K562 (cell line): ENCODE measurements at regions not wholly inside any gene's neighbourhood (a gene's known extent, or its start where the extent isn't known, plus 50 kb on each side); places are given as distances from the start of the nearest gene placed in this dataset.

Experiments used
- ATAC-seq: fragments of 200-7000 bp; cut with Tn5 transposase; 3 replicates; pipeline ENCODE4 v1.9.1; 2020; ENCODE audit warnings: moderate library complexity
- BruUV-seq: library from RNA; stranded (reverse); fragments of 400-500 nt; replicated peaks from 2 replicates; lab custom pipeline; 2021; lab: Mats Ljungman, UMichigan
- CTCF ChIA-PET: fragments of 300-600 bp; formaldehyde crosslinking; extraction: SDS; loops from one replicate; lab custom pipeline; 2021; ENCODE audit warnings: low intra/inter-chr PET ratio; lab: Yijun Ruan, JAX
- POLR2A ChIA-PET: fragments of 300-600, 350-650 bp; sonication (Branson Sonifier 250); formaldehyde crosslinking; extraction: SDS; loops from one replicate; lab custom pipeline; 2021; ENCODE audit warnings: antibody characterized with exemption, inconsistent platforms; lab: Yijun Ruan, JAX
- DNase-seq, 4 experiments: peaks; one replicate each; pipeline versions ENCODE4 v3.0.0 to v3.0.0-alpha.2; 2011 to 2018; ENCODE audit warnings: low spot score in 3 of 4, mixed read lengths in 3 of 4; ENCODE audit errors: extremely low read depth in 1 of 4
- FAIRE-seq: peaks from 2 replicates; lab custom pipeline; 2011; peaks lifted over from hg19 to GRCh38; lab: Jason Lieb, UNC
- H2AFZ ChIP-seq: 2 replicates; pipeline ENCODE4 v1.6.0; 2011; ENCODE audit warnings: low read depth, low read length, control low read depth, inconsistent platforms
- H3K27ac ChIP-seq: fragments of 200-600 bp; 3 replicates; pipeline ENCODE4 v1.8.0; 2011; ENCODE audit warnings: low read depth, mild to moderate bottlenecking, control low read depth, inconsistent platforms, low read length, moderate library complexity, mixed read lengths; ENCODE audit errors: extremely low read depth
- H3K27me3 ChIP-seq, 2 experiments: fragments of 300-600 bp in 1 of 2; 2 replicates in 1 of 2; 3 replicates in 1 of 2; pipeline versions ENCODE4 v1.6.0 to v1.8.0; 2011; ENCODE audit warnings: inconsistent platforms in 2 of 2, low read length in 2 of 2, mild to moderate bottlenecking in 1 of 2, mixed read lengths in 1 of 2, moderate library complexity in 1 of 2; ENCODE audit not compliant: control insufficient read depth in 2 of 2, insufficient read depth in 2 of 2
- H3K36me3 ChIP-seq: fragments of 300-600 bp; 3 replicates; pipeline ENCODE4 v1.8.0; 2011; ENCODE audit warnings: mild to moderate bottlenecking, low read length, inconsistent platforms; ENCODE audit not compliant: control insufficient read depth, insufficient read depth
- H3K4me1 ChIP-seq, 2 experiments: fragments of 200-600 bp in 1 of 2; replicated peaks in 1 of 2; 2 replicates in 1 of 2; 3 replicates in 1 of 2; pipeline versions ENCODE4 v1.5.1 to v1.8.0; 2011; ENCODE audit warnings: inconsistent platforms in 2 of 2, low read length in 2 of 2, mild to moderate bottlenecking in 1 of 2, mixed read lengths in 1 of 2, moderate library complexity in 1 of 2; ENCODE audit not compliant: control insufficient read depth in 2 of 2, insufficient read depth in 2 of 2
- H3K4me2 ChIP-seq: 2 replicates; pipeline ENCODE4 v1.6.1; 2011; ENCODE audit warnings: low read length, control low read depth, inconsistent platforms, mixed read lengths; ENCODE audit not compliant: insufficient read depth
- H3K4me3 ChIP-seq: fragments of 200-600 bp; sonication (generic), shearing (Covaris generic); 2 replicates; pipeline ENCODE4 v1.5.1; 2016; ENCODE audit warnings: control low read depth, inconsistent platforms
- H3K79me2 ChIP-seq: fragments of 200-600 bp; 3 replicates; pipeline ENCODE4 v1.8.0; 2011; ENCODE audit warnings: low read length, inconsistent platforms; ENCODE audit not compliant: control insufficient read depth, insufficient read depth
- H3K9ac ChIP-seq, 2 experiments: 2 replicates each; pipeline versions ENCODE4 v1.6.0 to v1.6.1; 2011; ENCODE audit warnings: low read depth in 2 of 2, low read length in 2 of 2, control low read depth in 1 of 2, inconsistent platforms in 1 of 2, mild to moderate bottlenecking in 1 of 2, mixed read lengths in 1 of 2; ENCODE audit not compliant: insufficient read depth in 1 of 2
- H3K9me1 ChIP-seq: one replicate; pipeline ENCODE4 v1.6.0; 2011; ENCODE audit warnings: inconsistent platforms, mild to moderate bottlenecking, low read length, moderate library complexity; ENCODE audit not compliant: control insufficient read depth, insufficient read depth
- H3K9me3 ChIP-seq: replicated peaks from 2 replicates; pipeline ENCODE4 v1.5.1; 2011; ENCODE audit warnings: low read depth, low read length, inconsistent platforms; ENCODE audit not compliant: control insufficient read depth, insufficient read depth
- H4K20me1 ChIP-seq: replicated peaks from 2 replicates; pipeline ENCODE4 v1.6.1; 2011; ENCODE audit warnings: low read length, inconsistent platforms, mixed read lengths; ENCODE audit not compliant: control insufficient read depth, insufficient read depth
- ARHGAP35 ChIP-seq: fragments of 450-650 bp; IDR thresholded peaks from 2 replicates; pipeline ENCODE4 v1.6.1; 2018; ENCODE audit not compliant: partially characterized antibody
- DPF2 ChIP-seq: fragments of 450-650 bp; IDR thresholded peaks from 2 replicates; pipeline ENCODE4 v1.6.1; 2016
- ESRRA ChIP-seq: fragments of 450-650 bp; IDR thresholded peaks from 2 replicates; pipeline ENCODE4 v1.6.1; 2014; ENCODE audit warnings: low read depth, mild to moderate bottlenecking, moderate library complexity, borderline replicate concordance
- GABPA ChIP-seq: fragments of 200-800 bp; sonication (Bioruptor generic); conservative IDR thresholded peaks from 2 replicates; pipeline ENCODE4 v1.6.1; 2016; ENCODE audit warnings: low read depth, missing genetic modification characterization, missing compliant biosample characterization
- HIVEP1 ChIP-seq: fragments of 250-450 bp; sonication (Bioruptor Pico); IDR thresholded peaks from 2 replicates; pipeline ENCODE4 v1.4.0; 2020; ENCODE audit warnings: mild to moderate bottlenecking
- RBM25 ChIP-seq: fragments of 200-400 bp; formaldehyde crosslinking; IDR thresholded peaks from 2 replicates; pipeline ENCODE4 v1.6.1; 2018; ENCODE audit warnings: low read length, low read depth, moderate library complexity; ENCODE audit not compliant: severe bottlenecking
- SMARCA5 ChIP-seq: fragments of 450-650 bp; IDR thresholded peaks from 2 replicates; pipeline ENCODE4 v1.6.1; 2016
- TRIM28 ChIP-seq: fragments of 450-650 bp; IDR thresholded peaks from 2 replicates; pipeline ENCODE4 v1.6.1; 2017
- ZNF695 ChIP-seq: fragments of 450-650 bp; formaldehyde crosslinking; IDR thresholded peaks from 2 replicates; pipeline ENCODE4 v1.4.0; 2020; ENCODE audit warnings: mild to moderate bottlenecking, moderate library complexity
- WGBS: fragments of 100-300 bp; shearing (Covaris generic); methylation state at CpG from one replicate; pipeline ENCODE4 v1.1.6; 2016; ENCODE audit warnings: low coverage, mixed read lengths; ENCODE audit not compliant: insufficient coverage; ENCODE audit errors: missing lambda C conversion rate; 5-methylcytosine and 5-hydroxymethylcytosine counted together
- in situ Hi-C: fragments of 300-500 bp; cut with MboI; formaldehyde crosslinking; loops from 4 replicates; pipeline ENCODE4 v1.15.0; 2018; ENCODE audit warnings: inconsistent platforms, mixed read lengths
- intact Hi-C: fragments of 100-400 bp; cut with micrococcal nuclease; formaldehyde crosslinking; loops from 2 replicates; pipeline ENCODE4 v1.14.2; 2022
- TF ChIP-seq, protein P1 (sequence below), 2 experiments: fragments of 450-650 bp in 1 of 2; sonication (generic) in 1 of 2; formaldehyde crosslinking in 1 of 2; IDR thresholded peaks in 1 of 2; conservative IDR thresholded peaks in 1 of 2; 2 replicates each; pipeline versions ENCODE4 v1.6.1 to v1.8.1; 2016 to 2023; ENCODE audit warnings: mild to moderate bottlenecking in 2 of 2, moderate library complexity in 2 of 2, inconsistent platforms in 1 of 2, missing genetic modification reagents in 1 of 2
- TF ChIP-seq, protein P2 (sequence below): fragments of 200-800 bp; sonication (Bioruptor generic); IDR thresholded peaks from 2 replicates; pipeline ENCODE4 v1.6.1; 2017; ENCODE audit warnings: missing genetic modification characterization, missing compliant biosample characterization
- TF ChIP-seq, protein P3 (sequence below): sonication (generic); formaldehyde crosslinking; IDR thresholded peaks from 2 replicates; pipeline ENCODE4 v1.8.1; 2023; ENCODE audit warnings: mild to moderate bottlenecking, missing genetic modification reagents
- TF ChIP-seq, protein P4 (sequence below): sonication (generic); formaldehyde crosslinking; IDR thresholded peaks from 2 replicates; pipeline ENCODE4 v1.8.0; 2022; ENCODE audit warnings: missing genetic modification reagents, mild to moderate bottlenecking, borderline replicate concordance

DNA sequence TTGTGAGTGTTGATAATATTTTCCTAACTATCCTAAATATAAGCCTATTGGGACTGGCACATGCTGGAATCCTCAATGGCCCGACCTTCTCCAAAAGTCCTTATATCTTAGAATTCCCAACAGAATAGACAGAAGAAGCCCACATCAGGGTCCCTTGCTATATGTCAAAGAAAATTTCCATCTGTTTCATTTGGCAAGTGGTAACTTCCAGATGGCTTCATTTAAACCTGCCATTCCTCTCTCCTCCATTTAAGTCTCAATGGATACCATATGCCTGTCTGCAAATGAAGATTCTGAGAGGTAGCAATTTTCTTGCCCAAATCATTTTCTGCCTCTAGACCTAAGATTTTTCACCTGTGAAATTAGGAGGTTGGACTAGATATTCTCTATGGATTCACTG is 73.1 kb upstream of the KCNA4 start:
- H3K4me1 ChIP-seq = no peaks in the 10 kb centered on the region
- in situ Hi-C loops = no loop called here
- intact Hi-C loops = no loop called here
- no peaks in the 10 kb centered on the region for H4K20me1 ChIP-seq
- H3K9me1 ChIP-seq = no peaks in the 10 kb centered on the region
- ChIA-PET CTCF (no interaction called here), POLR2A (no interaction called here)
- H3K27ac ChIP-seq = no peak overlapping the region
- H3K79me2 ChIP-seq = no peaks in the 10 kb centered on the region
- TF ChIP-seq ARHGAP35 (no peak), HIVEP1 (CRISPR knock-in tag) (no peak), ZNF695 (CRISPR knock-in tag) (no peak)
- TF ChIP-seq, protein P1, sequence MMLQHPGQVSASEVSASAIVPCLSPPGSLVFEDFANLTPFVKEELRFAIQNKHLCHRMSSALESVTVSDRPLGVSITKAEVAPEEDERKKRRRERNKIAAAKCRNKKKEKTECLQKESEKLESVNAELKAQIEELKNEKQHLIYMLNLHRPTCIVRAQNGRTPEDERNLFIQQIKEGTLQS (IDR thresholded peaks at IDR 0.05) = no peak
- TF ChIP-seq, protein P1 (CRISPR knock-in tag; conservative IDR thresholded peaks at IDR 0.05) = no peak
- no peaks in the 10 kb centered on the region for H3K36me3 ChIP-seq
- H3K9ac ChIP-seq = no peak overlapping the region
- no peak overlapping the region for H3K4me3 ChIP-seq
- H2AFZ ChIP-seq = no peak overlapping the region
- H3K27me3 ChIP-seq = no peaks in the 10 kb centered on the region
- 0% methylated on average over 1 of the region's 1 CpG for WGBS
- FAIRE-seq = no peak
- no peak for ATAC-seq
- H3K4me2 ChIP-seq = no peak overlapping the region
- DNase-seq = no peak
- no peaks in the 10 kb centered on the region for H3K9me3 ChIP-seq
- no TSS peak for BruUV-seq

DNA sequence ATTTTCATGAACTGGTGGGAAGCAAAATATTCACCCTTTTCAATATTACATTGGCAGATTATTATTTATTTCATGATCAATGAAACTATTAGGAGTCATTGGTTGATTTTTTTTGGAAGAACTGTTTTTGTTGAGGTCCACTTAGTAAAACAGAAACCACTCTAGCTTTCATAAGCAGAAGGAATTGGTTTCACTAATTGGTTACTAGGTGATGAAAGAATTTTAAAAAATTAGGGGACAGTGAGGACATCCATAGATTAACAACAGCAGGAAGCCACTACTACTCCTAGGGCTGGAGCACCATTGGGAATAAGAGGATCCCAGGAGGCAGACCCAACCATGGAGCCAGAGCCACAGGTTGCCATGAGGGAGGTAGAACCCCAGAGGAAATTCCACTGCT is 74.4 kb upstream of the KCNA4 start:
- no peak overlapping the region for H3K9ac ChIP-seq
- H3K4me1 ChIP-seq = no peaks in the 10 kb centered on the region
- no peaks in the 10 kb centered on the region for H3K9me3 ChIP-seq
- H3K36me3 ChIP-seq = no peaks in the 10 kb centered on the region
- no peak for ATAC-seq
- no peak for DNase-seq
- no peak overlapping the region for H3K27ac ChIP-seq
- no peak for FAIRE-seq
- ChIA-PET POLR2A (no interaction called here), CTCF (no interaction called here)
- no peaks in the 10 kb centered on the region for H3K27me3 ChIP-seq
- no peaks in the 10 kb centered on the region for H3K9me1 ChIP-seq
- H4K20me1 ChIP-seq = no peaks in the 10 kb centered on the region
- H3K4me2 ChIP-seq = no peak overlapping the region
- H2AFZ ChIP-seq = no peak overlapping the region
- no peak overlapping the region for H3K4me3 ChIP-seq
- in situ Hi-C loops = no loop called here
- intact Hi-C loops = no loop called here
- BruUV-seq = no TSS peak
- no peaks in the 10 kb centered on the region for H3K79me2 ChIP-seq
- TF ChIP-seq, protein P2, sequence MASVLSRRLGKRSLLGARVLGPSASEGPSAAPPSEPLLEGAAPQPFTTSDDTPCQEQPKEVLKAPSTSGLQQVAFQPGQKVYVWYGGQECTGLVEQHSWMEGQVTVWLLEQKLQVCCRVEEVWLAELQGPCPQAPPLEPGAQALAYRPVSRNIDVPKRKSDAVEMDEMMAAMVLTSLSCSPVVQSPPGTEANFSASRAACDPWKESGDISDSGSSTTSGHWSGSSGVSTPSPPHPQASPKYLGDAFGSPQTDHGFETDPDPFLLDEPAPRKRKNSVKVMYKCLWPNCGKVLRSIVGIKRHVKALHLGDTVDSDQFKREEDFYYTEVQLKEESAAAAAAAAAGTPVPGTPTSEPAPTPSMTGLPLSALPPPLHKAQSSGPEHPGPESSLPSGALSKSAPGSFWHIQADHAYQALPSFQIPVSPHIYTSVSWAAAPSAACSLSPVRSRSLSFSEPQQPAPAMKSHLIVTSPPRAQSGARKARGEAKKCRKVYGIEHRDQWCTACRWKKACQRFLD (CRISPR knock-in tag) = no peak
- no peak for TF ChIP-seq TRIM28
- no peak for TF ChIP-seq GABPA (tag)
- TF ChIP-seq, protein P3, sequence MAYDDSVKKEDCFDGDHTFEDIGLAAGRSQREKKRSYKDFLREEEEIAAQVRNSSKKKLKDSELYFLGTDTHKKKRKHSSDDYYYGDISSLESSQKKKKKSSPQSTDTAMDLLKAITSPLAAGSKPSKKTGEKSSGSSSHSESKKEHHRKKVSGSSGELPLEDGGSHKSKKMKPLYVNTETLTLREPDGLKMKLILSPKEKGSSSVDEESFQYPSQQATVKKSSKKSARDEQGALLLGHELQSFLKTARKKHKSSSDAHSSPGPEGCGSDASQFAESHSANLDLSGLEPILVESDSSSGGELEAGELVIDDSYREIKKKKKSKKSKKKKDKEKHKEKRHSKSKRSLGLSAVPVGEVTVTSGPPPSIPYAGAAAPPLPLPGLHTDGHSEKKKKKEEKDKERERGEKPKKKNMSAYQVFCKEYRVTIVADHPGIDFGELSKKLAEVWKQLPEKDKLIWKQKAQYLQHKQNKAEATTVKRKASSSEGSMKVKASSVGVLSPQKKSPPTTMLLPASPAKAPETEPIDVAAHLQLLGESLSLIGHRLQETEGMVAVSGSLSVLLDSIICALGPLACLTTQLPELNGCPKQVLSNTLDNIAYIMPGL (CRISPR knock-in tag) = no peak
- TF ChIP-seq DPF2 = no peak
- TF ChIP-seq SMARCA5 = no peak
- TF ChIP-seq, protein P4, sequence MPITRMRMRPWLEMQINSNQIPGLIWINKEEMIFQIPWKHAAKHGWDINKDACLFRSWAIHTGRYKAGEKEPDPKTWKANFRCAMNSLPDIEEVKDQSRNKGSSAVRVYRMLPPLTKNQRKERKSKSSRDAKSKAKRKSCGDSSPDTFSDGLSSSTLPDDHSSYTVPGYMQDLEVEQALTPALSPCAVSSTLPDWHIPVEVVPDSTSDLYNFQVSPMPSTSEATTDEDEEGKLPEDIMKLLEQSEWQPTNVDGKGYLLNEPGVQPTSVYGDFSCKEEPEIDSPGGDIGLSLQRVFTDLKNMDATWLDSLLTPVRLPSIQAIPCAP (CRISPR knock-in tag) = no peak
- TF ChIP-seq RBM25 = no peak
- no peak for TF ChIP-seq ESRRA
